A549 (cell line): ENCODE measurements at regions not wholly inside any gene's neighbourhood (a gene's known extent, or its start where the extent isn't known, plus 50 kb on each side); places are given as distances from the start of the nearest gene placed in this dataset.

Source experiments
- ATAC-seq, 2 experiments: fragments of 200-7000 bp in 1 of 2; fragments of >200 bp in 1 of 2; cut with Nextera tagmentation in 1 of 2; cut with Tn5 transposase in 1 of 2; 3 replicates each; pipeline versions ENCODE4 v1.8.0 to v1.9.1; 2018 to 2020; ENCODE audit warnings: mild to moderate bottlenecking in 1 of 2, moderate library complexity in 1 of 2
- CTCF ChIA-PET: fragments of 300-600 bp; sonication (Branson Sonifier 250); formaldehyde crosslinking; extraction: SDS; loops from one replicate; lab custom pipeline; 2021; ENCODE audit warnings: antibody characterized with exemption, inconsistent platforms; lab: Yijun Ruan, JAX
- POLR2A ChIA-PET: fragments of 350-600 bp; formaldehyde crosslinking; extraction: SDS; loops from one replicate; lab custom pipeline; 2021; ENCODE audit warnings: antibody characterized with exemption, inconsistent platforms; lab: Yijun Ruan, JAX
- DNase-seq, 2 experiments: peaks; one replicate each; pipeline versions ENCODE4 v3.0.0 to v3.0.0-alpha.2; 2011 to 2016; ENCODE audit warnings: low read depth in 1 of 2, low spot score in 1 of 2
- FAIRE-seq: peaks from 2 replicates; lab custom pipeline; 2011; peaks lifted over from hg19 to GRCh38; lab: Jason Lieb, UNC
- H3K27ac ChIP-seq, 2 experiments: fragments of >200 bp; sonication (Bioruptor Twin); formaldehyde crosslinking; 3 replicates each; pipeline ENCODE4 v1.5.1; 2016 to 2017
- H3K4me1 ChIP-seq: fragments of >200 bp; sonication (Bioruptor Twin); formaldehyde crosslinking; 3 replicates; pipeline ENCODE4 v1.6.1; 2016
- H3K4me2 ChIP-seq: fragments of >200 bp; sonication (Bioruptor Twin); formaldehyde crosslinking; 3 replicates; pipeline ENCODE4 v1.6.1; 2016
- H3K4me3 ChIP-seq: fragments of >200 bp; sonication (Bioruptor Twin); formaldehyde crosslinking; 3 replicates; pipeline ENCODE4 v1.5.1; 2016
- H3K9me3 ChIP-seq: fragments of >200 bp; sonication (Bioruptor Twin); formaldehyde crosslinking; 3 replicates; pipeline ENCODE4 v1.6.1; 2016
- ATOH8 ChIP-seq: fragments of 250-450 bp; sonication (Bioruptor Pico); IDR thresholded peaks from 2 replicates; pipeline ENCODE4 v1.5.0; 2020; ENCODE audit warnings: low read depth, mild to moderate bottlenecking, moderate library complexity
- CBX2 ChIP-seq: fragments of 200-600 bp; sonication (generic); IDR thresholded peaks from 2 replicates; pipeline ENCODE4 v1.6.1; 2016; ENCODE audit warnings: low read depth, mild to moderate bottlenecking, borderline replicate concordance
- CEBPB ChIP-seq, 2 experiments: fragments of >200 bp in 1 of 2; sonication (Bioruptor Twin) in 1 of 2; formaldehyde crosslinking in 1 of 2; IDR thresholded peaks; 2 replicates each; pipeline ENCODE4 v1.6.1; 2012 to 2016
- CHD2 ChIP-seq: fragments of 150-350 bp; IDR thresholded peaks from 2 replicates; pipeline ENCODE4 v1.6.1; 2014; ENCODE audit warnings: low read length; ENCODE audit not compliant: partially characterized antibody
- CHD4 ChIP-seq: fragments of 200-600 bp; sonication (generic); IDR thresholded peaks from 2 replicates; pipeline ENCODE4 v1.6.1; 2016; ENCODE audit warnings: antibody characterized with exemption, mild to moderate bottlenecking, borderline replicate concordance
- E2F6 ChIP-seq: IDR thresholded peaks from 2 replicates; pipeline ENCODE4 v1.6.1; 2012; ENCODE audit warnings: low read depth, borderline replicate concordance
- ELK1 ChIP-seq: fragments of 150-350 bp; IDR thresholded peaks from 2 replicates; pipeline ENCODE4 v1.6.1; 2014; ENCODE audit warnings: low read depth, mild to moderate bottlenecking, low read length
- EP300 ChIP-seq, 2 experiments: fragments of >200 bp; sonication (Bioruptor Twin); formaldehyde crosslinking; IDR thresholded peaks; 2 replicates in 1 of 2; 3 replicates in 1 of 2; pipeline ENCODE4 v1.6.1; 2016 to 2017
- GATA3 ChIP-seq: IDR thresholded peaks from 2 replicates; pipeline ENCODE4 v1.6.1; 2012; ENCODE audit warnings: borderline replicate concordance
- HDAC2 ChIP-seq: fragments of 200-600 bp; sonication (generic); IDR thresholded peaks from 2 replicates; pipeline ENCODE4 v1.6.1; 2016
- HES2 ChIP-seq: fragments of >200 bp; sonication (Bioruptor Twin); formaldehyde crosslinking; IDR thresholded peaks from 2 replicates; pipeline ENCODE4 v1.6.1; 2016
- HEYL ChIP-seq: fragments of 250-450 bp; sonication (Bioruptor Pico); IDR thresholded peaks from 2 replicates; pipeline ENCODE4 v1.8.0; 2021; ENCODE audit warnings: mild to moderate bottlenecking, moderate library complexity
- HOXA7 ChIP-seq: fragments of 250-450 bp; sonication (Bioruptor Pico); IDR thresholded peaks from 2 replicates; pipeline ENCODE4 v1.5.0; 2020; ENCODE audit warnings: mild to moderate bottlenecking, moderate library complexity
- HOXB5 ChIP-seq: fragments of 250-450 bp; sonication (Bioruptor Pico); IDR thresholded peaks from 2 replicates; pipeline ENCODE4 v1.5.0; 2020; ENCODE audit warnings: mild to moderate bottlenecking, moderate library complexity
- MAFK ChIP-seq: fragments of 450-650 bp; IDR thresholded peaks from 2 replicates; pipeline ENCODE4 v1.6.1; 2014; ENCODE audit not compliant: partially characterized antibody
- NR3C1 ChIP-seq: fragments of >200 bp; sonication (Bioruptor Twin); formaldehyde crosslinking; IDR thresholded peaks from 3 replicates; pipeline ENCODE4 v1.6.1; 2017
- RFX5 ChIP-seq: fragments of 450-650 bp; IDR thresholded peaks from 2 replicates; pipeline ENCODE4 v1.7.1; 2014; ENCODE audit warnings: antibody characterized with exemption, mild to moderate bottlenecking, moderate library complexity
- RNF2 ChIP-seq: fragments of 200-600 bp; sonication (generic); IDR thresholded peaks from 2 replicates; pipeline ENCODE4 v1.6.1; 2016; ENCODE audit warnings: low read depth, mild to moderate bottlenecking, antibody characterized with exemption, moderate library complexity, borderline replicate concordance
- USF2 ChIP-seq: fragments of 450-650 bp; IDR thresholded peaks from 2 replicates; pipeline ENCODE4 v1.6.1; 2014; ENCODE audit warnings: antibody characterized with exemption
- ZNF302 ChIP-seq: fragments of 250-450 bp; sonication (Bioruptor Pico); IDR thresholded peaks from 2 replicates; pipeline ENCODE4 v1.9.0; 2021; ENCODE audit warnings: inconsistent platforms, mild to moderate bottlenecking, moderate library complexity
- ZSCAN20 ChIP-seq: fragments of 250-450 bp; sonication (Bioruptor Pico); IDR thresholded peaks from 2 replicates; pipeline ENCODE4 v1.8.0; 2022; ENCODE audit warnings: mild to moderate bottlenecking, moderate library complexity
- WGBS: methylation state at CpG from one replicate; pipeline ENCODE4 v1.1.6; 2017; ENCODE audit errors: missing lambda C conversion rate; 5-methylcytosine and 5-hydroxymethylcytosine counted together

GRCh38 chr3:194077602-194078001 lies 58.3 kb upstream of the HES1 start:
- Histone ChIP-seq H3K9me3 (no peaks in the 10 kb centered on the region), H3K4me3 (no peak overlapping the region), H3K4me2 (no peak overlapping the region), H3K27ac (0 out of 6 replicates have a peak overlapping the region, but pooled peaks of 1 of the 2 experiments have one; percentile 45)
- ATAC-seq (no peak), FAIRE-seq (no peak), DNase-seq (no peak)
- POLR2A ChIA-PET = no interaction called here
- CTCF ChIA-PET = interaction anchor here (0.9 to 1.5 kb wide), 5 partner anchors 12 to 297 kb away, joined by 3 to 4 read pairs (median 3); no protein-coding TSS in a partner anchor
- WGBS = 57% methylated on average over 2 of the region's 2 CpGs
- TF ChIP-seq GATA3 (no peak), E2F6 (no peak), RFX5 (no peak), HOXA7 (CRISPR knock-in tag) (no peak), EP300 (IDR thresholded peaks at IDR 0.05) (no peak), HDAC2 (no peak), ZNF302 (no peak), ZSCAN20 (CRISPR knock-in tag) (no peak), MAFK (no peak), HOXB5 (no peak), RNF2 (no peak), CBX2 (no peak)
- TF ChIP-seq, all 56 proteins: peak for 0
- H3K4me1 ChIP-seq = peaks cover 18% of the 10 kb centered on the region

GRCh38 chr3:194078045-194078821 lies 57.7 kb upstream of the HES1 start:
- WGBS = 82% methylated on average over 8 of the region's 8 CpGs
- CTCF ChIA-PET = interaction anchor here (1.1 to 1.5 kb wide), 3 partner anchors 11 to 237 kb away, joined by 3 to 4 read pairs (median 4); no protein-coding TSS in a partner anchor
- no peak overlapping the region for H3K4me3 ChIP-seq
- 0 out of 6 replicates have a peak overlapping the region, but pooled peaks of 1 of the 2 experiments have one; percentile 34 for H3K27ac ChIP-seq
- no peak for DNase-seq
- H3K4me1 ChIP-seq = peaks cover 18% of the 10 kb centered on the region
- TF ChIP-seq NR3C1 = no peak
- TF ChIP-seq HEYL (CRISPR knock-in tag) = no peak
- no peak for TF ChIP-seq USF2
- TF ChIP-seq ATOH8 (CRISPR knock-in tag) = no peak
- TF ChIP-seq ELK1 = no peak
- TF ChIP-seq HOXA7 (CRISPR knock-in tag) = no peak
- TF ChIP-seq HES2 = no peak
- TF ChIP-seq CHD2 = no peak
- TF ChIP-seq CEBPB (IDR thresholded peaks at IDR 0.05) = no peak
- TF ChIP-seq CHD4 = no peak
- no peak for ATAC-seq
- no peaks in the 10 kb centered on the region for H3K9me3 ChIP-seq
- POLR2A ChIA-PET = interaction anchor here (1.0 kb wide), 1 partner anchor 75 kb away, joined by 3 read pairs; no protein-coding TSS in a partner anchor
- no peak for FAIRE-seq
- no peak overlapping the region for H3K4me2 ChIP-seq
